CD4-positive, CD25-positive, alpha-beta regulatory T cell (primary cell): ENCODE measurements at regions not wholly inside any gene's neighbourhood (a gene's known extent, or its start where the extent isn't known, plus 50 kb on each side); places are given as distances from the start of the nearest gene placed in this dataset.
A peak's percentile ranks its signal among the peaks of the same experiment; 100 is the strongest.

Experiments used
- ATAC-seq, 2 donors: fragments of 150-1000 bp; cut with Tn5 transposase; one replicate each; pipeline ENCODE4 v1.10.0; 2021; ENCODE audit warnings: low read depth in 2 of 2, moderate number of reproducible peaks in 2 of 2, moderate library complexity in 1 of 2
- DNase-seq, 3 donors: peaks; one replicate each; pipeline versions ENCODE4 v3.0.0 to v3.0.0-alpha.2; 2012 to 2022; ENCODE audit warnings: mixed read lengths in 1 of 3
- H3K27ac ChIP-seq: one replicate; pipeline ENCODE4 v1.7.0; 2013; ENCODE audit warnings: mild to moderate bottlenecking, low read length; ENCODE audit not compliant: insufficient read depth, poor library complexity, severe bottlenecking
- H3K27me3 ChIP-seq: one replicate; pipeline ENCODE4 v1.7.0; 2013; ENCODE audit warnings: low read length; ENCODE audit not compliant: control insufficient read depth, insufficient read depth
- H3K36me3 ChIP-seq: one replicate; pipeline ENCODE4 v1.7.0; 2013; ENCODE audit warnings: mild to moderate bottlenecking, low read length, moderate library complexity; ENCODE audit not compliant: control insufficient read depth, insufficient read depth
- H3K4me1 ChIP-seq: 2 replicates; pipeline ENCODE4 v1.7.0; 2013; ENCODE audit warnings: mild to moderate bottlenecking, low read length; ENCODE audit not compliant: insufficient read depth, control insufficient read depth, poor library complexity, severe bottlenecking
- H3K4me3 ChIP-seq: one replicate; pipeline ENCODE4 v1.7.0; 2013; ENCODE audit warnings: low read depth, mild to moderate bottlenecking, low read length, moderate library complexity
- H3K9me3 ChIP-seq, 2 experiments: 1 replicate in 1 of 2; 2 replicates in 1 of 2; pipeline ENCODE4 v1.7.0; 2013; ENCODE audit warnings: low read length in 2 of 2, mild to moderate bottlenecking in 1 of 2, moderate library complexity in 1 of 2; ENCODE audit not compliant: control insufficient read depth in 2 of 2
- H3K27ac Mint-ChIP-seq, 3 donors: one replicate each; pipeline ENCODE4 v1.8.0; 2020 to 2022; ENCODE audit warnings: mild to moderate bottlenecking in 3 of 3, mixed read lengths in 3 of 3, moderate library complexity in 2 of 3
- H3K27me3 Mint-ChIP-seq: one replicate; pipeline ENCODE4 v1.8.0; 2022; ENCODE audit warnings: mild to moderate bottlenecking, mixed read lengths
- H3K36me3 Mint-ChIP-seq: one replicate; pipeline ENCODE4 v1.8.0; 2020; ENCODE audit warnings: mixed read lengths
- H3K4me1 Mint-ChIP-seq, 4 donors: one replicate each; pipeline ENCODE4 v1.8.0; 2020 to 2022; ENCODE audit warnings: mixed read lengths in 4 of 4, mild to moderate bottlenecking in 1 of 4
- H3K4me3 Mint-ChIP-seq, 4 donors: one replicate each; pipeline ENCODE4 v1.8.0; 2020 to 2022; ENCODE audit warnings: mild to moderate bottlenecking in 4 of 4, mixed read lengths in 4 of 4, moderate library complexity in 3 of 4
- H3K9me3 Mint-ChIP-seq, 7 donors: one replicate each; pipeline ENCODE4 v1.8.0; 2020 to 2022; ENCODE audit warnings: mixed read lengths in 7 of 7, mild to moderate bottlenecking in 3 of 7, moderate library complexity in 2 of 7

- no peak overlapping the region for H3K4me3 Mint-ChIP-seq
Observed at GRCh38 chr15:69972436-69972835, 125.3 kb downstream of the TLE3 start.

GRCh38 chr15:69973102-69973714 is 124.5 kb downstream of the TLE3 start:
- Mint-ChIP-seq H3K4me3 (no peak overlapping the region), H3K9me3 (peaks cover 0 to 4% (median 0%) of the 10 kb centered on the region in 7 donors)

More at GRCh38 chr15:69972436-69972835, 125.3 kb downstream of the TLE3 start:
- Histone ChIP-seq H3K9me3 (no peaks in the 10 kb centered on the region), H3K4me1 (no peaks in the 10 kb centered on the region), H3K36me3 (no peaks in the 10 kb centered on the region), H3K27me3 (peaks cover 7% of the 10 kb centered on the region), H3K4me3 (no peak overlapping the region), H3K27ac (no peak overlapping the region)
- H3K27me3 Mint-ChIP-seq: peaks cover 7% of the 10 kb centered on the region
- no peaks in the 10 kb centered on the region for H3K4me1 Mint-ChIP-seq
- peak overlapping the region in 1 of 3 donors; percentile 74 for H3K27ac Mint-ChIP-seq
- ATAC-seq (no peak), DNase-seq (no peak)
- no peaks in the 10 kb centered on the region for H3K36me3 Mint-ChIP-seq
- H3K9me3 Mint-ChIP-seq: peaks cover 0 to 4% (median 0%) of the 10 kb centered on the region in 7 donors

GRCh38 chr15:69973880-69974279 is 123.8 kb downstream of the TLE3 start:
- H3K27ac Mint-ChIP-seq: no peak overlapping the region

More at GRCh38 chr15:69973102-69973714, 124.5 kb downstream of the TLE3 start:
- H3K27ac Mint-ChIP-seq: peak overlapping the region in 1 of 3 donors; percentile 15
- Histone ChIP-seq H3K4me3 (no peak overlapping the region), H3K36me3 (no peaks in the 10 kb centered on the region), H3K9me3 (no peaks in the 10 kb centered on the region), H3K27ac (no peak overlapping the region), H3K27me3 (peaks cover 7% of the 10 kb centered on the region), H3K4me1 (no peaks in the 10 kb centered on the region)
- H3K4me1 Mint-ChIP-seq: no peaks in the 10 kb centered on the region
- peaks cover 8% of the 10 kb centered on the region for H3K27me3 Mint-ChIP-seq
- peak in 1 of 3 donors; percentile 28 for DNase-seq
- no peak for ATAC-seq
- H3K36me3 Mint-ChIP-seq: no peaks in the 10 kb centered on the region

GRCh38 chr15:69974321-69974720 is 123.4 kb downstream of the TLE3 start:
- H3K27me3 Mint-ChIP-seq: peaks cover 8% of the 10 kb centered on the region
- Histone ChIP-seq H3K36me3 (no peaks in the 10 kb centered on the region), H3K4me3 (no peak overlapping the region), H3K9me3 (no peaks in the 10 kb centered on the region), H3K27me3 (peaks cover 7% of the 10 kb centered on the region), H3K27ac (no peak overlapping the region), H3K4me1 (no peaks in the 10 kb centered on the region)
- no peak overlapping the region for H3K4me3 Mint-ChIP-seq
- H3K36me3 Mint-ChIP-seq: no peaks in the 10 kb centered on the region
- DNase-seq (no peak), ATAC-seq (no peak)
- H3K27ac Mint-ChIP-seq: no peak overlapping the region
- H3K4me1 Mint-ChIP-seq: no peaks in the 10 kb centered on the region
- H3K9me3 Mint-ChIP-seq: peaks cover 0 to 4% (median 0%) of the 10 kb centered on the region in 7 donors

More at GRCh38 chr15:69973880-69974279, 123.8 kb downstream of the TLE3 start:
- Histone ChIP-seq H3K4me3 (no peak overlapping the region), H3K9me3 (no peaks in the 10 kb centered on the region), H3K4me1 (no peaks in the 10 kb centered on the region), H3K27ac (no peak overlapping the region), H3K36me3 (no peaks in the 10 kb centered on the region), H3K27me3 (peaks cover 7% of the 10 kb centered on the region)
- ATAC-seq: no peak
- H3K4me1 Mint-ChIP-seq: no peaks in the 10 kb centered on the region
- H3K4me3 Mint-ChIP-seq: no peak overlapping the region
- peaks cover 0 to 4% (median 0%) of the 10 kb centered on the region in 7 donors for H3K9me3 Mint-ChIP-seq
- no peaks in the 10 kb centered on the region for H3K36me3 Mint-ChIP-seq
- no peak for DNase-seq
- H3K27me3 Mint-ChIP-seq: peaks cover 8% of the 10 kb centered on the region

- peaks cover 21% of the 10 kb centered on the region for H3K27me3 Mint-ChIP-seq
- Histone ChIP-seq H3K27ac (no peak overlapping the region), H3K4me1 (no peaks in the 10 kb centered on the region), H3K4me3 (no peak overlapping the region), H3K27me3 (peaks cover 7% of the 10 kb centered on the region), H3K36me3 (no peaks in the 10 kb centered on the region), H3K9me3 (no peaks in the 10 kb centered on the region)
- no peak overlapping the region for H3K27ac Mint-ChIP-seq
- no peaks in the 10 kb centered on the region for H3K36me3 Mint-ChIP-seq
- H3K9me3 Mint-ChIP-seq: peaks cover 0 to 5% (median 0%) of the 10 kb centered on the region in 7 donors
- no peak overlapping the region for H3K4me3 Mint-ChIP-seq
- ATAC-seq: peak in 1 of 2 donors; percentile 44
- peak in 2 of 3 donors; percentile 29 to 58 for DNase-seq
- no peaks in the 10 kb centered on the region for H3K4me1 Mint-ChIP-seq
Observed at GRCh38 chr15:69976366-69976994, 121.2 kb downstream of the TLE3 start.

GRCh38 chr15:69978603-69979002 is 119.1 kb downstream of the TLE3 start:
- Mint-ChIP-seq H3K36me3 (no peaks in the 10 kb centered on the region), H3K4me1 (no peaks in the 10 kb centered on the region), H3K27me3 (peaks cover 20% of the 10 kb centered on the region), H3K9me3 (peaks cover 0 to 2% (median 0%) of the 10 kb centered on the region in 7 donors), H3K4me3 (no peak overlapping the region), H3K27ac (no peak overlapping the region)
- H3K4me1 ChIP-seq: no peaks in the 10 kb centered on the region
- H3K27me3 ChIP-seq: peaks cover 7% of the 10 kb centered on the region
- ATAC-seq: no peak
- no peak overlapping the region for H3K27ac ChIP-seq
- no peaks in the 10 kb centered on the region for H3K9me3 ChIP-seq
- H3K4me3 ChIP-seq: no peak overlapping the region
- H3K36me3 ChIP-seq: no peaks in the 10 kb centered on the region
- DNase-seq: no peak

GRCh38 chr15:69979262-69979661 is 118.5 kb downstream of the TLE3 start:
- H3K4me3 Mint-ChIP-seq: no peak overlapping the region
- no peaks in the 10 kb centered on the region for H3K36me3 Mint-ChIP-seq
- peaks cover 0 to 2% (median 0%) of the 10 kb centered on the region in 7 donors for H3K9me3 Mint-ChIP-seq
- H3K4me1 ChIP-seq: no peaks in the 10 kb centered on the region
- ATAC-seq: no peak
- no peak overlapping the region for H3K4me3 ChIP-seq
- H3K27me3 Mint-ChIP-seq: peaks cover 20% of the 10 kb centered on the region
- H3K36me3 ChIP-seq: no peaks in the 10 kb centered on the region
- no peak for DNase-seq
- H3K27ac ChIP-seq: no peak overlapping the region
- no peaks in the 10 kb centered on the region for H3K4me1 Mint-ChIP-seq
- peaks cover 7% of the 10 kb centered on the region for H3K27me3 ChIP-seq
- H3K9me3 ChIP-seq: no peaks in the 10 kb centered on the region
- H3K27ac Mint-ChIP-seq: no peak overlapping the region

- Histone ChIP-seq H3K36me3 (no peaks in the 10 kb centered on the region), H3K27ac (no peak overlapping the region), H3K27me3 (peaks cover 7% of the 10 kb centered on the region), H3K4me1 (no peaks in the 10 kb centered on the region), H3K4me3 (no peak overlapping the region), H3K9me3 (no peaks in the 10 kb centered on the region)
- DNase-seq (no peak), ATAC-seq (peak in 1 of 2 donors; percentile 23)
- Mint-ChIP-seq H3K4me3 (no peak overlapping the region), H3K4me1 (no peaks in the 10 kb centered on the region), H3K27me3 (peaks cover 20% of the 10 kb centered on the region), H3K27ac (no peak overlapping the region), H3K9me3 (peaks cover 0 to 2% (median 0%) of the 10 kb centered on the region in 7 donors), H3K36me3 (no peaks in the 10 kb centered on the region)
Observed at GRCh38 chr15:69979783-69980182, 117.9 kb downstream of the TLE3 start.
